Upper lobe of left lung (tissue), 6 donors: ENCODE measurements at regions not wholly inside any gene's neighbourhood (a gene's known extent, or its start where the extent isn't known, plus 50 kb on each side); places are given as distances from the start of the nearest gene placed in this dataset.

Experiments
- ATAC-seq, 2 donors: fragments of 200-7000 bp; cut with Tn5 transposase; one replicate each; pipeline ENCODE4 v1.9.1; 2022; ENCODE audit warnings: mild to moderate bottlenecking in 2 of 2, moderate library complexity in 2 of 2; ENCODE audit not compliant: low FRiP score in 2 of 2
- DNase-seq, 2 donors: peaks; one replicate each; pipeline ENCODE4 v3.0.0-alpha.2; 2019 to 2020
- H3K27ac ChIP-seq, 4 donors: fragments of 200-600 bp; sonication (generic); one replicate each; pipeline ENCODE4 v1.5.1; 2016 to 2019
- H3K27me3 ChIP-seq, 4 donors: fragments of 200-600 bp; sonication (generic); one replicate each; pipeline ENCODE4 v1.5.1; 2017 to 2019
- H3K36me3 ChIP-seq, 4 donors: fragments of 200-600 bp; sonication (generic); one replicate each; pipeline ENCODE4 v1.5.1; 2016 to 2019
- H3K4me1 ChIP-seq, 4 donors: fragments of 200-600 bp; sonication (generic); one replicate each; pipeline ENCODE4 v1.5.1; 2018 to 2019
- H3K4me3 ChIP-seq, 4 donors: fragments of 200-600 bp; sonication (generic); one replicate each; pipeline ENCODE4 v1.5.1; 2017 to 2019; ENCODE audit warnings: mild to moderate bottlenecking in 2 of 4, moderate library complexity in 1 of 4
- H3K9me3 ChIP-seq, 4 donors: fragments of 200-600 bp; sonication (generic); one replicate each; pipeline ENCODE4 v1.5.1; 2018 to 2019
- CTCF ChIP-seq, 6 experiments: fragments of 450-650 bp in 4 of 6; fragments of 200-600 bp in 2 of 6; sonication (generic) in 2 of 6; IDR thresholded peaks; one replicate each; pipeline ENCODE4 v1.5.1; 2016 to 2019; ENCODE audit warnings: antibody characterized with exemption in 6 of 6
- EP300 ChIP-seq, 4 donors: sonication (generic); formaldehyde crosslinking; IDR thresholded peaks; one replicate each; pipeline ENCODE4 v1.5.1; 2017; ENCODE audit warnings: antibody characterized with exemption in 4 of 4, control low read depth in 2 of 4
- POLR2A ChIP-seq, 4 donors: fragments of 450-650 bp; IDR thresholded peaks; one replicate each; pipeline ENCODE4 v1.5.1; 2016 to 2017; ENCODE audit warnings: antibody characterized with exemption in 4 of 4, mild to moderate bottlenecking in 2 of 4
- POLR2AphosphoS5 ChIP-seq, 2 donors: sonication (generic); formaldehyde crosslinking; IDR thresholded peaks; one replicate each; pipeline ENCODE4 v1.5.1; 2017; ENCODE audit warnings: antibody characterized with exemption in 2 of 2
- WGBS, 2 donors: methylation state at CpG; one replicate each; pipeline ENCODE4 v1.1.5; 2017 to 2018; 5-methylcytosine and 5-hydroxymethylcytosine counted together
- donor health status: DM: no; HTN: no; CAD: no; lungs with moderate emphysema.
- donor health status: DM: no; HTN: yes; CAD: no; lungs with severe emphysema.

GRCh38 chr6:125499535-125499934, 197.8 kb upstream of the HDDC2 start:
- no peak for TF ChIP-seq POLR2A (IDR thresholded peaks at IDR 0.05)
- no peak for TF ChIP-seq CTCF (IDR thresholded peaks at IDR 0.05)
- TF ChIP-seq EP300 (IDR thresholded peaks at IDR 0.05), result no peak
- TF ChIP-seq POLR2AphosphoS5 (IDR thresholded peaks at IDR 0.05), result no peak
- Histone ChIP-seq H3K27me3 (no peaks in the 10 kb centered on the region), H3K36me3 (no peaks in the 10 kb centered on the region), H3K27ac (no peak overlapping the region), H3K9me3 (no peaks in the 10 kb centered on the region), H3K4me3 (no peak overlapping the region), H3K4me1 (no peaks in the 10 kb centered on the region)
- ATAC-seq (no peak), DNase-seq (no peak)

DNA sequence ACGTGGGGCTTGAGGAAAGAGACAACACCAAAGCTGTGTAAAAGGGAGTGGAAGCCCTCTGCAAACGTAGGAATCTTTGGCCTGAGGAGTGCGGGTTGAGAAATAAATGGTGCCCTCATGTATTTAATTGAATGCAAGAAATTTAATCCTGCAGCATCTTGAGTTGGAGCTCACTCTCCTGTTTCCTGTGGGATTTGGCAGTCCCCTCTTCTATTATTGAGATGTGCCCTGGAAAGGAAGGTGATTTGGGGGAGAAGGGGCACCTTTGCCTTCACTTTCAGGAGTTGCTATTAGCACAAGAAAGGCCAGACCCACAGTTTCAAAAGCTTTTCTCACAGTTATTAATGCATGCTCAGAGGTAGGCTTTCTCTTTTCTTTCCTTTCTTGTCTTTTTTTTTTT, 201.4 kb upstream of the HDDC2 start:
- Histone ChIP-seq H3K9me3 (no peaks in the 10 kb centered on the region), H3K27me3 (no peaks in the 10 kb centered on the region), H3K36me3 (no peaks in the 10 kb centered on the region), H3K4me3 (no peak overlapping the region), H3K27ac (no peak overlapping the region), H3K4me1 (no peaks in the 10 kb centered on the region)
- ATAC-seq (no peak), DNase-seq (no peak)
- TF ChIP-seq POLR2A (IDR thresholded peaks at IDR 0.05) (no peak), EP300 (IDR thresholded peaks at IDR 0.05) (no peak), CTCF (IDR thresholded peaks at IDR 0.05) (no peak), POLR2AphosphoS5 (IDR thresholded peaks at IDR 0.05) (no peak)
- WGBS, 2 donors, result 75 to 82% methylated on average over 3 of the region's 3 CpGs

DNA sequence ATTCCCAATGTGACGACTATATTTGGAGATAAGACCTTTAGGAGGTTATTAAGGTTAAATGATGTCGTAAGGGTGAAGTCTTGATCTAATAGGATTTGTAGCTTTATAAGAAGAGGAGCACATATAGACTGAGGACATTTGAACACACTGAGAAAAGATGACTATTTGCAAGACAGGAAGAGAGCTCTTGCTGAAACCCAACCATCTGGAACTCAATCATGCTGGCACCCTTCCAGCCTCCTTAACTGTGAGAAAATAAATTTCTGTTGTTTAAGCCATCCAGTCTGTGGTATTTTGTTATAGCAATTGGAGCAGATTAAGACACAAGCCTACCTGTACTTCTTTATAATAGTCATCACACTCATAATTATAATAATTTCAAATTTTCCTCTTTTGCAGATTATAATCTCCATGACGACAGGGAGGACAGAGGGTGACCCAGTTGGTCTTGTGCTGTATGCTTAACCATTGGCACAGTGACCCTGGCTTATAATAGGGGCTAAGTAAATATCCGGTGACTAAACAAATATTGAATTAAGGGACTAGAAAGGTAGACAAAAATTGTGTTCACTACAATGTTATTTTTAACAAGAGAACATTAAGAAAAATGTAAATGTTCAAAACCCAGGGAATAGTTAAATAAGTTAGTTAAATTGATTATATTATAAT, 206.4 kb upstream of the HDDC2 start:
- TF ChIP-seq EP300 (IDR thresholded peaks at IDR 0.05) (no peak), POLR2A (IDR thresholded peaks at IDR 0.05) (no peak), POLR2AphosphoS5 (IDR thresholded peaks at IDR 0.05) (no peak), CTCF (IDR thresholded peaks at IDR 0.05) (no peak)
- 66 to 73% methylated on average over 4 of the region's 4 CpGs for WGBS, 2 donors
- H3K9me3 ChIP-seq, result no peaks in the 10 kb centered on the region
- no peak for DNase-seq
- no peaks in the 10 kb centered on the region for H3K36me3 ChIP-seq
- no peaks in the 10 kb centered on the region for H3K27me3 ChIP-seq
- no peak overlapping the region for H3K4me3 ChIP-seq
- H3K27ac ChIP-seq, result no peak overlapping the region
- no peak for ATAC-seq
- no peaks in the 10 kb centered on the region for H3K4me1 ChIP-seq

- WGBS, 2 donors, result 67 to 80% methylated on average over 1 of the region's 1 CpG
- Histone ChIP-seq H3K27ac (no peak overlapping the region), H3K4me1 (no peaks in the 10 kb centered on the region), H3K9me3 (no peaks in the 10 kb centered on the region), H3K36me3 (no peaks in the 10 kb centered on the region), H3K27me3 (no peaks in the 10 kb centered on the region), H3K4me3 (no peak overlapping the region)
- DNase-seq (no peak), ATAC-seq (no peak)
- TF ChIP-seq POLR2A (IDR thresholded peaks at IDR 0.05) (no peak), EP300 (IDR thresholded peaks at IDR 0.05) (no peak), CTCF (IDR thresholded peaks at IDR 0.05) (no peak), POLR2AphosphoS5 (IDR thresholded peaks at IDR 0.05) (no peak)
These were observed 207.0 kb upstream of the HDDC2 start for GRCh38 chr6:125508793-125509192.

DNA sequence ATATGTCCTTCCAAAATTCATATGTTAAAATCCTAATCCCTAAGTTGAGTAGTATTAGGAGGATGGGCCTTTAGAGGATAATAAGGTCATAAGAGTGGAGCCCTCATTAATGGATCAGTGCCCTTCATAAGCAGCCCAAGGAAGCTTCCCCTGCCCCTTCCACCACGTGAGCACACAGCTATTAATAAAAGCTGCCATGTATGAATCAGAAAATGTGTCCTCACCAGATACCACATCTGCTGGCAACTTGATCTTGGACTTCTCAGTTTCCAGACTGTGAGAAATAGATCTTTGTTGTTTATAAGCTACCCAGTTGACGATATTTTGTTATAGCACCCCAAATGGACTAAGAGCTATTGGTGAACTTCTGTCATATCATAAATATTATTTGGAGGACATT, 207.7 kb upstream of the HDDC2 start:
- Histone ChIP-seq H3K27me3 (no peaks in the 10 kb centered on the region), H3K9me3 (no peaks in the 10 kb centered on the region), H3K27ac (no peak overlapping the region), H3K4me3 (no peak overlapping the region), H3K4me1 (no peaks in the 10 kb centered on the region), H3K36me3 (no peaks in the 10 kb centered on the region)
- no peak for DNase-seq
- TF ChIP-seq POLR2A (IDR thresholded peaks at IDR 0.05), result no peak
- TF ChIP-seq CTCF (IDR thresholded peaks at IDR 0.05), result no peak
- no peak for TF ChIP-seq POLR2AphosphoS5 (IDR thresholded peaks at IDR 0.05)
- no peak for TF ChIP-seq EP300 (IDR thresholded peaks at IDR 0.05)
- WGBS, 2 donors, result 84 to 85% methylated on average over 2 of the region's 2 CpGs
- no peak for ATAC-seq
